Panc1 (cell line): ENCODE measurements at regions not wholly inside any gene's neighbourhood (a gene's known extent, or its start where the extent isn't known, plus 50 kb on each side); places are given as distances from the start of the nearest gene placed in this dataset.
A peak's percentile ranks its signal among the peaks of the same experiment; 100 is the strongest.

Experiments
- ATAC-seq: fragments of 200-7000 bp; cut with Tn5 transposase; 2 replicates; pipeline ENCODE4 v1.9.1; 2020; ENCODE audit warnings: mild to moderate bottlenecking, moderate library complexity
- BruUV-seq: library from RNA; stranded (reverse); fragments of 400-500 nt; replicated peaks from 2 replicates; lab custom pipeline; 2021; lab: Mats Ljungman, UMichigan
- CTCF ChIA-PET: fragments of 300-600 bp; sonication (Branson Sonifier 250); formaldehyde crosslinking; loops from one replicate; lab custom pipeline; 2022; ENCODE audit warnings: antibody characterized with exemption; lab: Charles Lee
- POLR2A ChIA-PET: fragments of 300-600 bp; sonication (Branson Sonifier 250); formaldehyde crosslinking; loops from one replicate; lab custom pipeline; 2022; ENCODE audit warnings: antibody characterized with exemption; lab: Charles Lee
- DNase-seq: peaks from one replicate; pipeline ENCODE4 v3.0.0-alpha.2; 2010; ENCODE audit warnings: low read depth, low spot score
- H3K27ac ChIP-seq: 2 replicates; pipeline ENCODE4 v1.5.1; 2011; ENCODE audit warnings: mild to moderate bottlenecking, low read length, inconsistent platforms
- H3K27me3 ChIP-seq: fragments of 200-500 bp; sonication (Bioruptor generic); 2 replicates; pipeline ENCODE4 v1.6.0; 2014; ENCODE audit warnings: low read length, inconsistent platforms; ENCODE audit not compliant: control insufficient read depth, insufficient read depth
- H3K36me3 ChIP-seq: fragments of 200-500 bp; sonication (Bioruptor generic); 2 replicates; pipeline ENCODE4 v1.5.1; 2014; ENCODE audit warnings: inconsistent platforms, mild to moderate bottlenecking, low read length, moderate library complexity; ENCODE audit not compliant: control insufficient read depth, insufficient read depth
- H3K4me1 ChIP-seq: 2 replicates; pipeline ENCODE4 v1.5.1; 2011; ENCODE audit warnings: inconsistent platforms, mild to moderate bottlenecking, low read length, moderate library complexity; ENCODE audit not compliant: control insufficient read depth, insufficient read depth
- H3K4me3 ChIP-seq, 2 experiments: 2 replicates each; pipeline ENCODE4 v1.5.1; 2011 to 2012; ENCODE audit warnings: low read depth in 2 of 2, low read length in 2 of 2, mild to moderate bottlenecking in 2 of 2, inconsistent platforms in 1 of 2, moderate library complexity in 1 of 2
- H3K9me3 ChIP-seq: fragments of 200-500 bp; sonication (Bioruptor generic); 2 replicates; pipeline ENCODE4 v1.5.1; 2014; ENCODE audit warnings: low read depth, mild to moderate bottlenecking, inconsistent platforms, low read length, moderate library complexity; ENCODE audit not compliant: control insufficient read depth, insufficient read depth
- POLR2AphosphoS5 ChIP-seq: IDR thresholded peaks from 2 replicates; pipeline ENCODE4 v1.6.1; 2012; ENCODE audit warnings: mild to moderate bottlenecking, low read depth, low read length, moderate library complexity
- SIN3A ChIP-seq: IDR thresholded peaks from 2 replicates; pipeline ENCODE4 v1.6.1; 2012; ENCODE audit warnings: low read depth, mild to moderate bottlenecking, low read length, moderate library complexity, borderline replicate concordance; ENCODE audit not compliant: insufficient read depth
- TCF7L2 ChIP-seq: IDR thresholded peaks from 2 replicates; pipeline ENCODE4 v1.6.1; 2011; ENCODE audit warnings: mild to moderate bottlenecking, low read depth, low read length, inconsistent platforms
- in situ Hi-C: cut with HindIII; loops from 2 replicates; pipeline ENCODE4 v1.10.0; 2016; ENCODE audit warnings: low sequenced_read_pairs, low pct_unique_long_range_greater_than_20kb
- intact Hi-C: fragments of 100-400 bp; cut with micrococcal nuclease; formaldehyde crosslinking; loops from one replicate; pipeline ENCODE4 v1.10.0; 2022; ENCODE audit not compliant: unreplicated experiment
- TF ChIP-seq, protein P1 (sequence below), 2 experiments: IDR thresholded peaks; 2 replicates each; pipeline ENCODE4 v1.6.1; 2011 to 2012; ENCODE audit warnings: low read depth in 2 of 2, control low read depth in 1 of 2, low read length in 1 of 2, mild to moderate bottlenecking in 1 of 2, moderate library complexity in 1 of 2; ENCODE audit not compliant: insufficient read depth in 1 of 2
- TF ChIP-seq, protein P2 (sequence below): fragments of 450-650 bp; IDR thresholded peaks from 2 replicates; pipeline ENCODE4 v1.5.1; 2017; ENCODE audit warnings: mild to moderate bottlenecking

GRCh38 chr2:7999683-8000476, 682.0 kb upstream of the ID2 start:
- Histone ChIP-seq H3K4me3 (no peak overlapping the region), H3K27me3 (no peaks in the 10 kb centered on the region), H3K27ac (no peak overlapping the region), H3K4me1 (no peaks in the 10 kb centered on the region), H3K9me3 (no peaks in the 10 kb centered on the region), H3K36me3 (no peaks in the 10 kb centered on the region)
- BruUV-seq: no TSS peak
- intact Hi-C loops (no loop called here), in situ Hi-C loops (no loop called here)
- CTCF ChIA-PET: no interaction called here
- POLR2A ChIA-PET: no interaction called here
- DNase-seq (no peak), ATAC-seq (no peak)
- TF ChIP-seq SIN3A: no peak
- TF ChIP-seq POLR2AphosphoS5: no peak
- TF ChIP-seq, protein P1, sequence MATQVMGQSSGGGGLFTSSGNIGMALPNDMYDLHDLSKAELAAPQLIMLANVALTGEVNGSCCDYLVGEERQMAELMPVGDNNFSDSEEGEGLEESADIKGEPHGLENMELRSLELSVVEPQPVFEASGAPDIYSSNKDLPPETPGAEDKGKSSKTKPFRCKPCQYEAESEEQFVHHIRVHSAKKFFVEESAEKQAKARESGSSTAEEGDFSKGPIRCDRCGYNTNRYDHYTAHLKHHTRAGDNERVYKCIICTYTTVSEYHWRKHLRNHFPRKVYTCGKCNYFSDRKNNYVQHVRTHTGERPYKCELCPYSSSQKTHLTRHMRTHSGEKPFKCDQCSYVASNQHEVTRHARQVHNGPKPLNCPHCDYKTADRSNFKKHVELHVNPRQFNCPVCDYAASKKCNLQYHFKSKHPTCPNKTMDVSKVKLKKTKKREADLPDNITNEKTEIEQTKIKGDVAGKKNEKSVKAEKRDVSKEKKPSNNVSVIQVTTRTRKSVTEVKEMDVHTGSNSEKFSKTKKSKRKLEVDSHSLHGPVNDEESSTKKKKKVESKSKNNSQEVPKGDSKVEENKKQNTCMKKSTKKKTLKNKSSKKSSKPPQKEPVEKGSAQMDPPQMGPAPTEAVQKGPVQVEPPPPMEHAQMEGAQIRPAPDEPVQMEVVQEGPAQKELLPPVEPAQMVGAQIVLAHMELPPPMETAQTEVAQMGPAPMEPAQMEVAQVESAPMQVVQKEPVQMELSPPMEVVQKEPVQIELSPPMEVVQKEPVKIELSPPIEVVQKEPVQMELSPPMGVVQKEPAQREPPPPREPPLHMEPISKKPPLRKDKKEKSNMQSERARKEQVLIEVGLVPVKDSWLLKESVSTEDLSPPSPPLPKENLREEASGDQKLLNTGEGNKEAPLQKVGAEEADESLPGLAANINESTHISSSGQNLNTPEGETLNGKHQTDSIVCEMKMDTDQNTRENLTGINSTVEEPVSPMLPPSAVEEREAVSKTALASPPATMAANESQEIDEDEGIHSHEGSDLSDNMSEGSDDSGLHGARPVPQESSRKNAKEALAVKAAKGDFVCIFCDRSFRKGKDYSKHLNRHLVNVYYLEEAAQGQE (IDR thresholded peaks at IDR 0.05; ENCODE audit: insufficient read depth in 1 of 2, low read depth in 2 of 2, low read length in 1 of 2): no peak
- TF ChIP-seq, protein P2, sequence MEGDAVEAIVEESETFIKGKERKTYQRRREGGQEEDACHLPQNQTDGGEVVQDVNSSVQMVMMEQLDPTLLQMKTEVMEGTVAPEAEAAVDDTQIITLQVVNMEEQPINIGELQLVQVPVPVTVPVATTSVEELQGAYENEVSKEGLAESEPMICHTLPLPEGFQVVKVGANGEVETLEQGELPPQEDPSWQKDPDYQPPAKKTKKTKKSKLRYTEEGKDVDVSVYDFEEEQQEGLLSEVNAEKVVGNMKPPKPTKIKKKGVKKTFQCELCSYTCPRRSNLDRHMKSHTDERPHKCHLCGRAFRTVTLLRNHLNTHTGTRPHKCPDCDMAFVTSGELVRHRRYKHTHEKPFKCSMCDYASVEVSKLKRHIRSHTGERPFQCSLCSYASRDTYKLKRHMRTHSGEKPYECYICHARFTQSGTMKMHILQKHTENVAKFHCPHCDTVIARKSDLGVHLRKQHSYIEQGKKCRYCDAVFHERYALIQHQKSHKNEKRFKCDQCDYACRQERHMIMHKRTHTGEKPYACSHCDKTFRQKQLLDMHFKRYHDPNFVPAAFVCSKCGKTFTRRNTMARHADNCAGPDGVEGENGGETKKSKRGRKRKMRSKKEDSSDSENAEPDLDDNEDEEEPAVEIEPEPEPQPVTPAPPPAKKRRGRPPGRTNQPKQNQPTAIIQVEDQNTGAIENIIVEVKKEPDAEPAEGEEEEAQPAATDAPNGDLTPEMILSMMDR: no peak
- no peak for TF ChIP-seq TCF7L2

DNA sequence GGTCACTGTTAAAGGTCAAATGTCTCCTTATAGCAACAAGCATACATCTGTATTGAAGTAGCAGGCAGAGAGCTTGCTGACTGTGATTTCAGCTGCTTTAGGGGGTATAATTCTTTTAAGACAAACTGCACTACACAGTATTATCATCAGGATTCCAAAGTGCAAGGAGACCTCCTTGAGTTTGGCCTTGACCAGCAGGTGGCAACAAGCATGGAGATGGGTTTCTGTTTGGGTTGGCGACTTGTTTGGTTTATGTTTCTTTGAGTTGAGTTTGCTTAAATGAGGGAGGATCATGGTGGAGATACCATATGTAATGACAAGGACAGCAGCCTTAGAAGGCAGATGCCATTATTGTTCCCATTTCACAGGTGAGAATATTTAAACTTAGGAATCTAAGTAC, 681.0 kb upstream of the ID2 start:
- intact Hi-C loops (no loop called here), in situ Hi-C loops (no loop called here)
- ChIA-PET CTCF (no interaction called here), POLR2A (no interaction called here)
- TF ChIP-seq TCF7L2: no peak
- TF ChIP-seq SIN3A: no peak
- no peak for TF ChIP-seq POLR2AphosphoS5
- TF ChIP-seq, protein P2: peak; percentile 45
- TF ChIP-seq, protein P1 (IDR thresholded peaks at IDR 0.05; ENCODE audit: insufficient read depth in 1 of 2, low read depth in 2 of 2, low read length in 1 of 2): no peak
- Histone ChIP-seq H3K4me1 (no peaks in the 10 kb centered on the region), H3K36me3 (no peaks in the 10 kb centered on the region), H3K4me3 (no peak overlapping the region), H3K27ac (no peak overlapping the region), H3K9me3 (no peaks in the 10 kb centered on the region), H3K27me3 (no peaks in the 10 kb centered on the region)
- no peak for ATAC-seq
- no peak for DNase-seq
- BruUV-seq: no TSS peak
